ENCODE measurements at regions not wholly inside any gene's neighbourhood (a gene's known extent, or its start where the extent isn't known, plus 50 kb on each side); places are given as distances from the start of the nearest gene placed in this dataset.

GRCh38 chr6:126529637-126530362 is 189.9 kb downstream of the CENPW start:
- no peak for DNase-seq
- no peaks in the 10 kb centered on the region for H3K27me3 ChIP-seq
- no peak for TF ChIP-seq POLR2A (IDR thresholded peaks at IDR 0.05)
- TF ChIP-seq, protein P1, sequence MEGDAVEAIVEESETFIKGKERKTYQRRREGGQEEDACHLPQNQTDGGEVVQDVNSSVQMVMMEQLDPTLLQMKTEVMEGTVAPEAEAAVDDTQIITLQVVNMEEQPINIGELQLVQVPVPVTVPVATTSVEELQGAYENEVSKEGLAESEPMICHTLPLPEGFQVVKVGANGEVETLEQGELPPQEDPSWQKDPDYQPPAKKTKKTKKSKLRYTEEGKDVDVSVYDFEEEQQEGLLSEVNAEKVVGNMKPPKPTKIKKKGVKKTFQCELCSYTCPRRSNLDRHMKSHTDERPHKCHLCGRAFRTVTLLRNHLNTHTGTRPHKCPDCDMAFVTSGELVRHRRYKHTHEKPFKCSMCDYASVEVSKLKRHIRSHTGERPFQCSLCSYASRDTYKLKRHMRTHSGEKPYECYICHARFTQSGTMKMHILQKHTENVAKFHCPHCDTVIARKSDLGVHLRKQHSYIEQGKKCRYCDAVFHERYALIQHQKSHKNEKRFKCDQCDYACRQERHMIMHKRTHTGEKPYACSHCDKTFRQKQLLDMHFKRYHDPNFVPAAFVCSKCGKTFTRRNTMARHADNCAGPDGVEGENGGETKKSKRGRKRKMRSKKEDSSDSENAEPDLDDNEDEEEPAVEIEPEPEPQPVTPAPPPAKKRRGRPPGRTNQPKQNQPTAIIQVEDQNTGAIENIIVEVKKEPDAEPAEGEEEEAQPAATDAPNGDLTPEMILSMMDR (IDR thresholded peaks at IDR 0.05), result peak in 3 of 6 experiments; percentile 30 to 47 (median 42)
- H3K4me1 ChIP-seq, result peaks cover 0 to 14% (median 0%) of the 10 kb centered on the region in 4 donors
- H3K27ac ChIP-seq, result peak overlapping the region in 1 of 4 donors; percentile 64
- H3K9me3 ChIP-seq, result no peaks in the 10 kb centered on the region
- H3K36me3 ChIP-seq, result no peaks in the 10 kb centered on the region
- H3K4me3 ChIP-seq, result no peak overlapping the region

DNA sequence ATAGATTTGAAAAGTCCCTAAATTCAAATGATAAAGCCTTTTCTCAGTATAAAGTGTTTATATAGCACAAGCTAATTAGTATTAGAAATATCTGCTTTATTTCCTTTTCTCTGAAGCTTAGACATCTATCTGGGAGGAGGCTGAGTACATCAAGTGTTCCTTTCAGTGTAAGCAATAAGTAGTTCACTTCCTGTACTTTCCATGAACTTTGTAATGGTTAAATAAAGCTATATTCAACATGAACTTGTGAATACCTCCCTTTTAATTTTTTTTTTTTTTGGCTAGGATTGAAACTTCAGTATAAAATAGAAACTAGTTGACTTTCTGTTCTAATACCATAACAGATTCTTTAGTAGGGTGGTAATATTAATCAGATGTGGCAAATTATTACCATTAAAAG is 190.9 kb downstream of the CENPW start:
- Histone ChIP-seq H3K27ac (peak overlapping the region in 2 of 4 donors; percentile 53 to 64), H3K27me3 (no peaks in the 10 kb centered on the region), H3K4me1 (peaks cover 0 to 14% (median 0%) of the 10 kb centered on the region in 4 donors), H3K9me3 (no peaks in the 10 kb centered on the region), H3K36me3 (no peaks in the 10 kb centered on the region), H3K4me3 (no peak overlapping the region)
- TF ChIP-seq, protein P1 (IDR thresholded peaks at IDR 0.05), result no peak
- no peak for TF ChIP-seq POLR2A (IDR thresholded peaks at IDR 0.05)
- no peak for DNase-seq

DNA sequence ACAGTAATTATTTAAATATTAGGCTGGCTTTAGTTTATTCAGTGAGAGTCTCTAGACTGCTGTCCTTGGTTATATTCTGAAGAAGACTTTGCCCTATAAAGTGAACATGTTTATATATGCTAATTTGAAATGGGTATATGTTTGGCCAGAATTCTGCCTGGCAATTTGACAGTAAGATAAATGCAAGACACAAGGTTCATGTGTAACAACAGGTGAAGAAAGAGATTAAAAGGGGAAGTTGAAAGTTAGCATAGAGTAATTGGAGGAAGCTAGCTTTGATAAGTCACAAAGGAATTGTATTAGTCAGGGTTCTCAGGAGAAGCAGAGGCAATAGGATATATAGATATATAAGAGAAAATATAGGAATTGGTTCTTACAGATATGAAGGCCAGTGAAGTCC is 191.4 kb downstream of the CENPW start:
- Histone ChIP-seq H3K36me3 (no peaks in the 10 kb centered on the region), H3K4me1 (peaks cover 0 to 14% (median 0%) of the 10 kb centered on the region in 4 donors), H3K27ac (peak overlapping the region in 2 of 4 donors; percentile 53 to 64), H3K9me3 (no peaks in the 10 kb centered on the region), H3K4me3 (no peak overlapping the region), H3K27me3 (no peaks in the 10 kb centered on the region)
- TF ChIP-seq POLR2A (IDR thresholded peaks at IDR 0.05), result no peak
- TF ChIP-seq, protein P1 (IDR thresholded peaks at IDR 0.05), result no peak
- DNase-seq, result no peak

DNA sequence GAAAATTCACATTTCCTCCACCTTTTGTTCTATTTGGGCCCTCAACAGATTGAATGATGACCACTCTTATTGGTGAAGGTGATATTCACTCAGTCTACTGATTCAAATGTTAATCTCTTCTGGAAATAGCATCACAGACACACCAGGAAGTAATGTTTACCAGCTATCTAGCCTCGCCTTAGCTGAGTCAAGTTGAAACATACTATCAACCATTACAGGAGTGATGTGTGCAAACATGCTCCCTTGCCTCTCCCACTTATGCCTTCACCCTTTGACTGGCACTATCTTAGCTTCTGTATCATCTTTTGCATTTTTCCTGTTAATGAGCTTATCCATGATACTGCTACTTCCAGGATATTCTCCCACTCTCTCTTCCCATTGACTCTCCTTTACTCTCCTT is 191.9 kb downstream of the CENPW start:
- no peaks in the 10 kb centered on the region for H3K27me3 ChIP-seq
- H3K4me1 ChIP-seq, result peaks cover 0 to 14% (median 0%) of the 10 kb centered on the region in 4 donors
- H3K9me3 ChIP-seq, result no peaks in the 10 kb centered on the region
- H3K36me3 ChIP-seq, result no peaks in the 10 kb centered on the region
- no peak overlapping the region for H3K4me3 ChIP-seq
- no peak for TF ChIP-seq POLR2A (IDR thresholded peaks at IDR 0.05)
- TF ChIP-seq, protein P1 (IDR thresholded peaks at IDR 0.05), result no peak
- no peak for DNase-seq
- peak overlapping the region in 2 of 4 donors; percentile 53 to 64 for H3K27ac ChIP-seq

GRCh38 chr6:126534401-126534800 is 194.5 kb downstream of the CENPW start:
- H3K27me3 ChIP-seq, result no peaks in the 10 kb centered on the region
- no peak for TF ChIP-seq POLR2A (IDR thresholded peaks at IDR 0.05)
- TF ChIP-seq, protein P1 (IDR thresholded peaks at IDR 0.05), result no peak
- H3K4me3 ChIP-seq, result no peak overlapping the region
- H3K36me3 ChIP-seq, result no peaks in the 10 kb centered on the region
- no peaks in the 10 kb centered on the region for H3K9me3 ChIP-seq
- peaks cover 0 to 14% (median 0%) of the 10 kb centered on the region in 4 donors for H3K4me1 ChIP-seq
- no peak overlapping the region for H3K27ac ChIP-seq
- DNase-seq, result no peak
